ENCODE measurements at regions not wholly inside any gene's neighbourhood (a gene's known extent, or its start where the extent isn't known, plus 50 kb on each side); places are given as distances from the start of the nearest gene placed in this dataset.
A peak's percentile ranks its signal among the peaks of the same experiment; 100 is the strongest.
"Not testable (repeated sequence)": the region's sequence is repeated elsewhere in the genome, so short reads cannot be mapped to it uniquely, and the experiment has no call there.

GRCh38 chr13:101003566-101003965 is 329.0 kb upstream of the TMTC4 start:
- Histone ChIP-seq H3K27me3 (ENCODE audit: control insufficient read depth, insufficient read depth, low read length) (no peaks in the 10 kb centered on the region), H3K4me3 (ENCODE audit: low read length) (no peak overlapping the region), H3K27ac (ENCODE audit: low read length) (no peak overlapping the region), H3K4me1 (ENCODE audit: control insufficient read depth, insufficient read depth, low read length) (no peaks in the 10 kb centered on the region), H3K36me3 (ENCODE audit: control insufficient read depth, insufficient read depth, low read length) (no peaks in the 10 kb centered on the region), H3K9me3 (replicated peaks; ENCODE audit: control insufficient read depth, low read depth, low read length) (no peaks in the 10 kb centered on the region)
- peak; percentile 10 for DNase-seq

- H3K27me3 ChIP-seq (ENCODE audit: control insufficient read depth, insufficient read depth, low read length) = no peaks in the 10 kb centered on the region
- H3K4me1 ChIP-seq (ENCODE audit: control insufficient read depth, insufficient read depth, low read length) = no peaks in the 10 kb centered on the region
- no peak overlapping the region for H3K4me3 ChIP-seq (ENCODE audit: low read length)
- no peak for DNase-seq
- H3K27ac ChIP-seq (ENCODE audit: low read length) = no peak overlapping the region
- no CpG with 5 or more reads among the region's 2 CpGs for WGBS (ENCODE audit: insufficient coverage)
- peaks cover 3% of the 10 kb centered on the region for H3K9me3 ChIP-seq (replicated peaks; ENCODE audit: control insufficient read depth, low read depth, low read length)
- H3K36me3 ChIP-seq (ENCODE audit: control insufficient read depth, insufficient read depth, low read length) = no peaks in the 10 kb centered on the region
These were observed 314.8 kb upstream of the TMTC4 start for GRCh38 chr13:100989392-100989791.

- Histone ChIP-seq H3K4me1 (ENCODE audit: control insufficient read depth, insufficient read depth, low read length) (no peaks in the 10 kb centered on the region), H3K27me3 (ENCODE audit: control insufficient read depth, insufficient read depth, low read length) (no peaks in the 10 kb centered on the region), H3K36me3 (ENCODE audit: control insufficient read depth, insufficient read depth, low read length) (no peaks in the 10 kb centered on the region), H3K4me3 (ENCODE audit: low read length) (no peak overlapping the region), H3K9me3 (replicated peaks; ENCODE audit: control insufficient read depth, low read depth, low read length) (peaks cover 3% of the 10 kb centered on the region), H3K27ac (ENCODE audit: low read length) (no peak overlapping the region)
- WGBS (ENCODE audit: insufficient coverage) = 100% methylated on average over 1 of the region's 2 CpGs
- no peak for DNase-seq
These were observed 314.3 kb upstream of the TMTC4 start for GRCh38 chr13:100988921-100989320.

GRCh38 chr13:100987948-100988347 is 313.4 kb upstream of the TMTC4 start:
- Histone ChIP-seq H3K4me1 (ENCODE audit: control insufficient read depth, insufficient read depth, low read length) (no peaks in the 10 kb centered on the region), H3K4me3 (ENCODE audit: low read length) (no peak overlapping the region), H3K36me3 (ENCODE audit: control insufficient read depth, insufficient read depth, low read length) (no peaks in the 10 kb centered on the region), H3K27me3 (ENCODE audit: control insufficient read depth, insufficient read depth, low read length) (no peaks in the 10 kb centered on the region), H3K9me3 (replicated peaks; ENCODE audit: control insufficient read depth, low read depth, low read length) (peaks cover 3% of the 10 kb centered on the region), H3K27ac (ENCODE audit: low read length) (no peak overlapping the region)
- 34% methylated on average over 5 of the region's 5 CpGs for WGBS (ENCODE audit: insufficient coverage)
- DNase-seq = no peak

GRCh38 chr13:100986571-100986970 is 312.0 kb upstream of the TMTC4 start:
- Histone ChIP-seq H3K9me3 (replicated peaks; ENCODE audit: control insufficient read depth, low read depth, low read length) (peaks cover 3% of the 10 kb centered on the region), H3K4me1 (ENCODE audit: control insufficient read depth, insufficient read depth, low read length) (no peaks in the 10 kb centered on the region), H3K27ac (ENCODE audit: low read length) (no peak overlapping the region), H3K4me3 (ENCODE audit: low read length) (no peak overlapping the region), H3K27me3 (ENCODE audit: control insufficient read depth, insufficient read depth, low read length) (no peaks in the 10 kb centered on the region), H3K36me3 (ENCODE audit: control insufficient read depth, insufficient read depth, low read length) (no peaks in the 10 kb centered on the region)
- DNase-seq = no peak
- no CpG with 5 or more reads among the region's 1 CpG for WGBS (ENCODE audit: insufficient coverage)

GRCh38 chr13:100984085-100984705 is 309.6 kb upstream of the TMTC4 start:
- Histone ChIP-seq H3K4me1 (ENCODE audit: control insufficient read depth, insufficient read depth, low read length) (no peaks in the 10 kb centered on the region), H3K36me3 (ENCODE audit: control insufficient read depth, insufficient read depth, low read length) (no peaks in the 10 kb centered on the region), H3K27me3 (ENCODE audit: control insufficient read depth, insufficient read depth, low read length) (no peaks in the 10 kb centered on the region), H3K4me3 (ENCODE audit: low read length) (no peak overlapping the region), H3K9me3 (replicated peaks; ENCODE audit: control insufficient read depth, low read depth, low read length) (no peaks in the 10 kb centered on the region), H3K27ac (ENCODE audit: low read length) (no peak overlapping the region)
- DNase-seq = no peak
- no CpG with 5 or more reads among the region's 3 CpGs for WGBS (ENCODE audit: insufficient coverage)

GRCh38 chr13:100983111-100983510 is 308.5 kb upstream of the TMTC4 start:
- peak; percentile 72 for DNase-seq
- no peak overlapping the region for H3K4me3 ChIP-seq (ENCODE audit: low read length)
- no peaks in the 10 kb centered on the region for H3K36me3 ChIP-seq (ENCODE audit: control insufficient read depth, insufficient read depth, low read length)
- H3K27ac ChIP-seq (ENCODE audit: low read length) = no peak overlapping the region
- H3K4me1 ChIP-seq (ENCODE audit: control insufficient read depth, insufficient read depth, low read length) = no peaks in the 10 kb centered on the region
- no peaks in the 10 kb centered on the region for H3K9me3 ChIP-seq (replicated peaks; ENCODE audit: control insufficient read depth, low read depth, low read length)
- WGBS (ENCODE audit: insufficient coverage) = 7% methylated on average over 2 of the region's 6 CpGs
- no peaks in the 10 kb centered on the region for H3K27me3 ChIP-seq (ENCODE audit: control insufficient read depth, insufficient read depth, low read length)

GRCh38 chr13:100980171-100980570 is 305.6 kb upstream of the TMTC4 start:
- Histone ChIP-seq H3K27me3 (ENCODE audit: control insufficient read depth, insufficient read depth, low read length) (no peaks in the 10 kb centered on the region), H3K36me3 (ENCODE audit: control insufficient read depth, insufficient read depth, low read length) (no peaks in the 10 kb centered on the region), H3K9me3 (replicated peaks; ENCODE audit: control insufficient read depth, low read depth, low read length) (no peaks in the 10 kb centered on the region), H3K4me3 (ENCODE audit: low read length) (no peak overlapping the region), H3K4me1 (ENCODE audit: control insufficient read depth, insufficient read depth, low read length) (no peaks in the 10 kb centered on the region), H3K27ac (ENCODE audit: low read length) (no peak overlapping the region)
- DNase-seq = no peak

- Histone ChIP-seq H3K4me1 (ENCODE audit: control insufficient read depth, insufficient read depth, low read length) (no peaks in the 10 kb centered on the region), H3K9me3 (replicated peaks; ENCODE audit: control insufficient read depth, low read depth, low read length) (no peaks in the 10 kb centered on the region), H3K27me3 (ENCODE audit: control insufficient read depth, insufficient read depth, low read length) (no peaks in the 10 kb centered on the region), H3K36me3 (ENCODE audit: control insufficient read depth, insufficient read depth, low read length) (no peaks in the 10 kb centered on the region), H3K27ac (ENCODE audit: low read length) (no peak overlapping the region), H3K4me3 (ENCODE audit: low read length) (no peak overlapping the region)
- no peak for DNase-seq
- no CpG with 5 or more reads among the region's 7 CpGs for WGBS (ENCODE audit: insufficient coverage)
These were observed 303.2 kb upstream of the TMTC4 start for GRCh38 chr13:100977841-100978240.

GRCh38 chr13:100976993-100977392 is 302.4 kb upstream of the TMTC4 start:
- Histone ChIP-seq H3K4me3 (ENCODE audit: low read length) (no peak overlapping the region), H3K4me1 (ENCODE audit: control insufficient read depth, insufficient read depth, low read length) (no peaks in the 10 kb centered on the region), H3K27me3 (ENCODE audit: control insufficient read depth, insufficient read depth, low read length) (no peaks in the 10 kb centered on the region), H3K9me3 (replicated peaks; ENCODE audit: control insufficient read depth, low read depth, low read length) (no peaks in the 10 kb centered on the region), H3K27ac (ENCODE audit: low read length) (no peak overlapping the region), H3K36me3 (ENCODE audit: control insufficient read depth, insufficient read depth, low read length) (no peaks in the 10 kb centered on the region)
- DNase-seq = no peak
- WGBS (ENCODE audit: insufficient coverage) = no CpG with 5 or more reads among the region's 2 CpGs

- not testable (repeated sequence) for H3K4me1 ChIP-seq (ENCODE audit: control insufficient read depth, insufficient read depth, low read length); H3K27me3 ChIP-seq (ENCODE audit: control insufficient read depth, insufficient read depth, low read length); H3K27ac ChIP-seq (ENCODE audit: low read length); DNase-seq; H3K9me3 ChIP-seq (replicated peaks; ENCODE audit: control insufficient read depth, low read depth, low read length); H3K4me3 ChIP-seq (ENCODE audit: low read length); H3K36me3 ChIP-seq (ENCODE audit: control insufficient read depth, insufficient read depth, low read length)
- 85% methylated on average over 20 of the region's 31 CpGs for WGBS (ENCODE audit: insufficient coverage)
These were observed 301.1 kb upstream of the TMTC4 start for GRCh38 chr13:100975666-100976065.
